Subcutaneous abdominal adipose tissue (tissue), 5 donors: ENCODE measurements at regions not wholly inside any gene's neighbourhood (a gene's known extent, or its start where the extent isn't known, plus 50 kb on each side); places are given as distances from the start of the nearest gene placed in this dataset.

Source experiments
- H3K27ac ChIP-seq: one replicate; pipeline ENCODE4 v1.7.0; 2013; ENCODE audit warnings: low read depth, mild to moderate bottlenecking, inconsistent platforms, low read length, moderate library complexity
- H3K27me3 ChIP-seq, 5 donors: one replicate each; pipeline ENCODE4 v1.7.0; 2013; ENCODE audit warnings: low read length in 5 of 5, inconsistent platforms in 1 of 5; ENCODE audit not compliant: control insufficient read depth in 5 of 5, insufficient read depth in 4 of 5
- H3K36me3 ChIP-seq, 5 donors: one replicate each; pipeline ENCODE4 v1.7.0; 2013; ENCODE audit warnings: low read length in 5 of 5; ENCODE audit not compliant: control insufficient read depth in 5 of 5, insufficient read depth in 5 of 5
- H3K4me1 ChIP-seq, 5 donors: one replicate each; pipeline ENCODE4 v1.7.0; 2013; ENCODE audit warnings: low read length in 5 of 5, mild to moderate bottlenecking in 3 of 5, moderate library complexity in 1 of 5; ENCODE audit not compliant: control insufficient read depth in 5 of 5, insufficient read depth in 5 of 5
- H3K4me3 ChIP-seq, 5 donors: one replicate each; pipeline ENCODE4 v1.7.0; 2013; ENCODE audit warnings: low read length in 5 of 5, low read depth in 1 of 5
- H3K9ac ChIP-seq, 5 donors: one replicate each; pipeline ENCODE4 v1.7.0; 2013; ENCODE audit warnings: low read length in 5 of 5, mild to moderate bottlenecking in 4 of 5, moderate library complexity in 3 of 5
- H3K9me3 ChIP-seq, 5 donors: one replicate each; pipeline ENCODE4 v1.7.0; 2013; ENCODE audit warnings: low read length in 5 of 5; ENCODE audit not compliant: control insufficient read depth in 5 of 5
- donor health status: healthy.
- donor health status: healthy.
- donor health status: healthy.
- donor health status: healthy.
- donor health status: healthy.

DNA sequence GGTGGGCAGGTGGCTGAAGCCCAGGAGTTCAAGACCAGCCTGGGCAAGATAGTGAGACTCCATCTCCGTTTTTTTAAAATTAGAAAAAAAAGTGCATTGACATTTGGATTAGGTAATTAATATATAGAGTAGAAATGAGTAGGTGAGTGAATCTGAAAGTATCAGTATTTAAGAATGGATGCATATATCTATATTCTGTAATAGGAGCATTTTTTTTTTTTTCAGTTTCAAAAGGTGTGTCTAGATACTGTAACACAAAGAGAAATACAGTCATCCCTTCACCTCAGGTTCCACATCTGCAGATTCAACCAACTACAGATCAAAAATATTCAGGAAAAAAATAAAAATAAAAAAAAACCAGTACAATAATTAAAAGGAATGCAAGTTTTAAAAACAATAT lies 50.8 kb downstream of the RBM27 start:
- Histone ChIP-seq H3K4me3 (no peak overlapping the region), H3K36me3 (peaks cover 21 to 36% (median 29%) of the 10 kb centered on the region in 5 donors), H3K4me1 (no peaks in the 10 kb centered on the region), H3K9ac (no peak overlapping the region), H3K27me3 (no peaks in the 10 kb centered on the region), H3K27ac (no peak overlapping the region), H3K9me3 (no peaks in the 10 kb centered on the region)

DNA sequence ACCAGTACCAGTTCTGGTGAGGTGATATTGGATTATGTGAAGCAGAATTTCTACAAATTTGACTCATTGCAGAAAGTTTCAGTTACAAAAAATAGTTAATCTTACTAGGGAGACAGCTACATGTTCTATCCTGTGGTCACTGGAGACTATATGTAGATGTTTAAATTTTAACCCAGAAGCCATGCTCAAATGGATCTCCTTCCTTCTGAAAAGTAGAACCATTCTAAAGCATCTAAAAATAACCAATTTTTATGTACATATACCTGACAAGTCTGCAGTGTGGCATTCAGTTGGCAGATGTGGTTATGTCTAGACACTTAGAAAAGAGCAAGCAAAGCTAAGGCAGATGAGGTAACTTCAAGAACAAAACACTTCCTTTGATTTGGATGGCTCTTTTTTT lies 65.5 kb upstream of the POU4F3 start:
- Histone ChIP-seq H3K36me3 (peaks cover 45 to 77% (median 56%) of the 10 kb centered on the region in 5 donors), H3K4me1 (no peaks in the 10 kb centered on the region), H3K9ac (no peak overlapping the region), H3K27ac (no peak overlapping the region), H3K9me3 (no peaks in the 10 kb centered on the region), H3K27me3 (no peaks in the 10 kb centered on the region), H3K4me3 (no peak overlapping the region)

DNA sequence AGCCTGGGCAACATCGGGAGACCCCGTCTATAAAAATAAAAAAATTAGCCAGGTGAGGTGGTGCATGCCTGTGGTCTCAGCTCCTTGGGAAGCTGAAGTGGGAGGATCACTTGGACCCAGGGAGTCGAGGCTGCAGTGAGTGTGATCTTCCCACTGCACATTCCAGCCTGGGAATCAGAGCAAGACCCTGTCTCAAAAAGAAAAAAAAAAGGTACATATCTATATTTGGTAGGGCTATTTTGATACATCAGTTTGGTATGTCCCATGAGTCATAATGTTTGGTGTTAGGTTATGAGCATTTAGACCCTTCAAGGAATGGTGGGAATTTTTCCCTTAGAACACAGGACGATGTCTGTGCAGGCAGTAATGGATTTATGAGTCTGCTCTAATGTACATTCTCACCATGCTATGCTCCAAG lies 55.3 kb upstream of the POU4F3 start:
- no peaks in the 10 kb centered on the region for H3K27me3 ChIP-seq
- peaks cover 18 to 47% (median 30%) of the 10 kb centered on the region in 5 donors for H3K36me3 ChIP-seq
- no peak overlapping the region for H3K9ac ChIP-seq
- H3K9me3 ChIP-seq, result no peaks in the 10 kb centered on the region
- H3K27ac ChIP-seq, result no peak overlapping the region
- no peaks in the 10 kb centered on the region for H3K4me1 ChIP-seq
- H3K4me3 ChIP-seq, result no peak overlapping the region

DNA sequence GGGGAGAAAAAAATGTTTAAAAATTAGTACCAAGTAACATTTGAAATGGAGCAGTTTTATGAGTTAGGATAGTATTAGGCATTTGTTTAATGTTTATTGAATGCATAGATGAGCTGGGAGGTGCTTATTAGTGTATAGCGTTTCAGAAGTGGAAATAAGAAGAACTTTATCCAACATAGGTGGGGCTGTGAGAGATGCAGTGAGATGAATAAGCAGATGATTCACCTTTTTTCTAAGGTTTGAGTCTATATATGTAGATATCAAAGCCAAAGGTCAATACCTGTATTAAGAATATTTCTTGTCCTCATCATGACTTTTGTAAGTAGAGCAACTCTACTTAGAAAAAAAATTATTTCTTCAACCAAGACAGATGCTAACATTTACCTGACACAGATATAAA lies 54.6 kb upstream of the POU4F3 start:
- peaks cover 18 to 47% (median 30%) of the 10 kb centered on the region in 5 donors for H3K36me3 ChIP-seq
- no peaks in the 10 kb centered on the region for H3K9me3 ChIP-seq
- H3K27me3 ChIP-seq, result no peaks in the 10 kb centered on the region
- no peak overlapping the region for H3K27ac ChIP-seq
- no peak overlapping the region for H3K4me3 ChIP-seq
- no peaks in the 10 kb centered on the region for H3K4me1 ChIP-seq
- no peak overlapping the region for H3K9ac ChIP-seq
